ENCODE measurements at regions not wholly inside any gene's neighbourhood (a gene's known extent, or its start where the extent isn't known, plus 50 kb on each side); places are given as distances from the start of the nearest gene placed in this dataset.

GRCh38 chr2:183495589-183496267 lies 371.5 kb downstream of the NUP35 start:
- Histone ChIP-seq H3K27ac (ENCODE audit: low read depth, low read length) (no peak overlapping the region), H3K4me3 (ENCODE audit: low read depth, low read length) (no peak overlapping the region), H3K4me1 (ENCODE audit: control insufficient read depth, insufficient read depth, low read length) (no peaks in the 10 kb centered on the region), H3K9me3 (ENCODE audit: control insufficient read depth, insufficient read depth, low read length) (peaks cover 3% of the 10 kb centered on the region), H3K36me3 (ENCODE audit: control insufficient read depth, insufficient read depth, low read length) (no peaks in the 10 kb centered on the region), H3K27me3 (ENCODE audit: control insufficient read depth, insufficient read depth, low read length) (no peaks in the 10 kb centered on the region)
- WGBS (ENCODE audit: insufficient coverage) = 25% methylated on average over 2 of the region's 3 CpGs
- no peak for DNase-seq (ENCODE audit: low read depth in 4 of 6, low spot score in 6 of 6)

- WGBS (ENCODE audit: insufficient coverage) = 62% methylated on average over 1 of the region's 1 CpG
Observed at GRCh38 chr2:183497861-183498260, 373.6 kb downstream of the NUP35 start.

GRCh38 chr2:183505911-183506310 lies 381.7 kb downstream of the NUP35 start:
- Histone ChIP-seq H3K27me3 (ENCODE audit: control insufficient read depth, insufficient read depth, low read length) (no peaks in the 10 kb centered on the region), H3K4me1 (ENCODE audit: control insufficient read depth, insufficient read depth, low read length) (no peaks in the 10 kb centered on the region), H3K4me3 (ENCODE audit: low read depth, low read length) (no peak overlapping the region), H3K36me3 (ENCODE audit: control insufficient read depth, insufficient read depth, low read length) (no peaks in the 10 kb centered on the region), H3K9me3 (ENCODE audit: control insufficient read depth, insufficient read depth, low read length) (no peaks in the 10 kb centered on the region), H3K27ac (ENCODE audit: low read depth, low read length) (no peak overlapping the region)
- no CpG with 5 or more reads among the region's 1 CpG for WGBS (ENCODE audit: insufficient coverage)
- DNase-seq (ENCODE audit: low read depth in 4 of 6, low spot score in 6 of 6) = no peak

More at GRCh38 chr2:183497861-183498260, 373.6 kb downstream of the NUP35 start:
- Histone ChIP-seq H3K9me3 (ENCODE audit: control insufficient read depth, insufficient read depth, low read length) (peaks cover 3% of the 10 kb centered on the region), H3K36me3 (ENCODE audit: control insufficient read depth, insufficient read depth, low read length) (no peaks in the 10 kb centered on the region), H3K4me3 (ENCODE audit: low read depth, low read length) (no peak overlapping the region), H3K27ac (ENCODE audit: low read depth, low read length) (no peak overlapping the region), H3K27me3 (ENCODE audit: control insufficient read depth, insufficient read depth, low read length) (no peaks in the 10 kb centered on the region), H3K4me1 (ENCODE audit: control insufficient read depth, insufficient read depth, low read length) (no peaks in the 10 kb centered on the region)
- no peak for DNase-seq (ENCODE audit: low read depth in 4 of 6, low spot score in 6 of 6)

- no peak for DNase-seq (ENCODE audit: low read depth in 4 of 6, low spot score in 6 of 6)
- H3K27me3 ChIP-seq (ENCODE audit: control insufficient read depth, insufficient read depth, low read length) = no peaks in the 10 kb centered on the region
- H3K9me3 ChIP-seq (ENCODE audit: control insufficient read depth, insufficient read depth, low read length) = no peaks in the 10 kb centered on the region
- no peaks in the 10 kb centered on the region for H3K36me3 ChIP-seq (ENCODE audit: control insufficient read depth, insufficient read depth, low read length)
- WGBS (ENCODE audit: insufficient coverage) = 100% methylated on average over 2 of the region's 3 CpGs
- no peaks in the 10 kb centered on the region for H3K4me1 ChIP-seq (ENCODE audit: control insufficient read depth, insufficient read depth, low read length)
- H3K27ac ChIP-seq (ENCODE audit: low read depth, low read length) = no peak overlapping the region
- H3K4me3 ChIP-seq (ENCODE audit: low read depth, low read length) = no peak overlapping the region
Observed at GRCh38 chr2:183511154-183511553, 386.9 kb downstream of the NUP35 start.

- Histone ChIP-seq H3K27ac (ENCODE audit: low read depth, low read length) (no peak overlapping the region), H3K36me3 (ENCODE audit: control insufficient read depth, insufficient read depth, low read length) (no peaks in the 10 kb centered on the region), H3K9me3 (ENCODE audit: control insufficient read depth, insufficient read depth, low read length) (no peaks in the 10 kb centered on the region), H3K4me3 (ENCODE audit: low read depth, low read length) (no peak overlapping the region), H3K4me1 (ENCODE audit: control insufficient read depth, insufficient read depth, low read length) (no peaks in the 10 kb centered on the region), H3K27me3 (ENCODE audit: control insufficient read depth, insufficient read depth, low read length) (no peaks in the 10 kb centered on the region)
- no peak for DNase-seq (ENCODE audit: low read depth in 4 of 6, low spot score in 6 of 6)
- WGBS (ENCODE audit: insufficient coverage) = no CpG with 5 or more reads among the region's 1 CpG
Observed at GRCh38 chr2:183519371-183520056, 395.3 kb downstream of the NUP35 start.

- Histone ChIP-seq H3K4me1 (ENCODE audit: control insufficient read depth, insufficient read depth, low read length) (no peaks in the 10 kb centered on the region), H3K9me3 (ENCODE audit: control insufficient read depth, insufficient read depth, low read length) (no peaks in the 10 kb centered on the region), H3K4me3 (ENCODE audit: low read depth, low read length) (no peak overlapping the region), H3K36me3 (ENCODE audit: control insufficient read depth, insufficient read depth, low read length) (no peaks in the 10 kb centered on the region), H3K27me3 (ENCODE audit: control insufficient read depth, insufficient read depth, low read length) (no peaks in the 10 kb centered on the region), H3K27ac (ENCODE audit: low read depth, low read length) (no peak overlapping the region)
- no peak for DNase-seq (ENCODE audit: low read depth in 4 of 6, low spot score in 6 of 6)
- no CpG with 5 or more reads among the region's 1 CpG for WGBS (ENCODE audit: insufficient coverage)
Observed at GRCh38 chr2:183521911-183522310, 397.7 kb downstream of the NUP35 start.

GRCh38 chr2:183522489-183523266 lies 398.4 kb downstream of the NUP35 start:
- no peaks in the 10 kb centered on the region for H3K4me1 ChIP-seq (ENCODE audit: control insufficient read depth, insufficient read depth, low read length)
- H3K36me3 ChIP-seq (ENCODE audit: control insufficient read depth, insufficient read depth, low read length) = no peaks in the 10 kb centered on the region
- H3K9me3 ChIP-seq (ENCODE audit: control insufficient read depth, insufficient read depth, low read length) = no peaks in the 10 kb centered on the region
- no peak for DNase-seq (ENCODE audit: low read depth in 4 of 6, low spot score in 6 of 6)
- H3K27ac ChIP-seq (ENCODE audit: low read depth, low read length) = no peak overlapping the region
- H3K27me3 ChIP-seq (ENCODE audit: control insufficient read depth, insufficient read depth, low read length) = no peaks in the 10 kb centered on the region
- no peak overlapping the region for H3K4me3 ChIP-seq (ENCODE audit: low read depth, low read length)
- no CpG with 5 or more reads among the region's 2 CpGs for WGBS (ENCODE audit: insufficient coverage)

- Histone ChIP-seq H3K4me1 (ENCODE audit: control insufficient read depth, insufficient read depth, low read length) (no peaks in the 10 kb centered on the region), H3K4me3 (ENCODE audit: low read depth, low read length) (no peak overlapping the region), H3K27ac (ENCODE audit: low read depth, low read length) (no peak overlapping the region), H3K9me3 (ENCODE audit: control insufficient read depth, insufficient read depth, low read length) (no peaks in the 10 kb centered on the region), H3K27me3 (ENCODE audit: control insufficient read depth, insufficient read depth, low read length) (no peaks in the 10 kb centered on the region), H3K36me3 (ENCODE audit: control insufficient read depth, insufficient read depth, low read length) (no peaks in the 10 kb centered on the region)
- no CpG with 5 or more reads among the region's 5 CpGs for WGBS (ENCODE audit: insufficient coverage)
- no peak for DNase-seq (ENCODE audit: low read depth in 4 of 6, low spot score in 6 of 6)
Observed at GRCh38 chr2:183530333-183530901, 406.2 kb downstream of the NUP35 start.

GRCh38 chr2:183532514-183532913 lies 408.3 kb downstream of the NUP35 start:
- no peak overlapping the region for H3K4me3 ChIP-seq (ENCODE audit: low read depth, low read length)
- H3K4me1 ChIP-seq (ENCODE audit: control insufficient read depth, insufficient read depth, low read length) = no peaks in the 10 kb centered on the region
- no peak overlapping the region for H3K27ac ChIP-seq (ENCODE audit: low read depth, low read length)
- no peaks in the 10 kb centered on the region for H3K9me3 ChIP-seq (ENCODE audit: control insufficient read depth, insufficient read depth, low read length)
- no peak for DNase-seq (ENCODE audit: low read depth in 4 of 6, low spot score in 6 of 6)
- no CpG with 5 or more reads among the region's 3 CpGs for WGBS (ENCODE audit: insufficient coverage)
- H3K36me3 ChIP-seq (ENCODE audit: control insufficient read depth, insufficient read depth, low read length) = no peaks in the 10 kb centered on the region
- H3K27me3 ChIP-seq (ENCODE audit: control insufficient read depth, insufficient read depth, low read length) = no peaks in the 10 kb centered on the region
